ENCODE measurements at regions not wholly inside any gene's neighbourhood (a gene's known extent, or its start where the extent isn't known, plus 50 kb on each side); places are given as distances from the start of the nearest gene placed in this dataset.

DNA sequence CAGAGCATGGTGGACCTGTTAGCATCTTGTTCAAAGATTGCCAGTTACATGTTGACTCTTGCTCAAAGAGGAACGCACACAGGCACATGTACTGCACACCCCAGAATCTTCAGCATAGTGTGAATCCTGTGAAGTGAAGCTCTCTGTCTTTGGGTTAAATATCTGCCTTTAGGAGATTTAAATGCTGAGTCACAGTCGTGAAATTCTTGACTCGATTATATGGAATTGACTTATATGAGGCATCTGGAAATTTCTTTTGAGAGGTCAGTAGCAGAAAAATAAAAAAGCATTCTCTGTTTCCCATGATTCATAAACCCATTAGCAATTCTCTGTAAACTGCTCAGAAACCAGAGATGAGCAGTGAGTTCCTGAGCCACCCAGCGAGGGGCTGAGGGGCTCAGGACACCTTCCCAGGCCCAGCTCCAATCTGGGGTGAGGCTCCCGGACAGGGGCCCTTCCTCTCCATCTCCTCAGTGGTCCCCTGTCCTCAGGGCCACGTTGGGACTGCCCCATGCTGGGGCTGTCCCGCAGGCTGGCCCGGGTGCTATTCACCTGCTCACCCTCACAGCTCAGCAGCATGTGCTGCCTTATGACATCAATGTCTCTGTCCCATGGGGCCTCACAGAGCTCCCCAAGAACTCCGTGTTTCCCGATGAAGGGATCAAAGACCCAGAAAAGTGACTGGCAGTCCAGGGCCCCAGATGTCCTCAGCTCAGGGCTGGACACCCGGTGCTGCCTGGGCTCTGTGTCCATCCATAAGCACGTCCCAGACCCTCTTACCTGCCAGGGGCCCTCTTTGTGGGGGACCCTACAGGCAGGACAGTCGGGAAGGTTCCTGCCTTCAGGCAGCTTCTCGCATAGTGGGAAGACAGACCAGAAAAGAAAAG lies 50.0 kb upstream of the INSIG1 start:
- Histone ChIP-seq H3K79me2 (ENCODE audit: insufficient read depth, low read length) (no peaks in the 10 kb centered on the region), H3K9ac (ENCODE audit: low read length) (no peak overlapping the region), H3K27me3 (ENCODE audit: insufficient read depth, low read length) (no peaks in the 10 kb centered on the region), H2AFZ (ENCODE audit: low read depth, low read length, poor library complexity, severe bottlenecking) (no peak overlapping the region), H3K36me3 (ENCODE audit: control insufficient read depth in 1 of 2, insufficient read depth in 2 of 2, low read length in 2 of 2) (no peaks in the 10 kb centered on the region), H3K4me3 (replicated peaks in 1 of 2; ENCODE audit: low read depth in 1 of 2, low read length in 2 of 2) (no peak overlapping the region), H3K9me3 (ENCODE audit: control insufficient read depth in 1 of 2, insufficient read depth in 1 of 2, low read depth in 1 of 2, low read length in 2 of 2) (no peaks in the 10 kb centered on the region), H3K4me2 (ENCODE audit: low read length) (no peak overlapping the region), H3K9me2 (ENCODE audit: insufficient read depth) (no peaks in the 10 kb centered on the region), H3K27ac (ENCODE audit: low read depth, low read length) (no peak overlapping the region), H3K4me1 (ENCODE audit: control insufficient read depth in 1 of 2, insufficient read depth in 2 of 2, low read length in 2 of 2) (no peaks in the 10 kb centered on the region), H4K20me1 (ENCODE audit: insufficient read depth) (no peaks in the 10 kb centered on the region)
- ChIA-PET RAD21 (ENCODE audit: low non-redundant PET in 1 of 2, low total read pairs in 2 of 2, uncharacterized antibody in 2 of 2, unreplicated experiment in 2 of 2) (no interaction called here), POLR2A (no interaction called here), CTCF (no interaction called here)
- BruUV-seq (replicated peaks), result no TSS peak
- TF ChIP-seq, protein P1, sequence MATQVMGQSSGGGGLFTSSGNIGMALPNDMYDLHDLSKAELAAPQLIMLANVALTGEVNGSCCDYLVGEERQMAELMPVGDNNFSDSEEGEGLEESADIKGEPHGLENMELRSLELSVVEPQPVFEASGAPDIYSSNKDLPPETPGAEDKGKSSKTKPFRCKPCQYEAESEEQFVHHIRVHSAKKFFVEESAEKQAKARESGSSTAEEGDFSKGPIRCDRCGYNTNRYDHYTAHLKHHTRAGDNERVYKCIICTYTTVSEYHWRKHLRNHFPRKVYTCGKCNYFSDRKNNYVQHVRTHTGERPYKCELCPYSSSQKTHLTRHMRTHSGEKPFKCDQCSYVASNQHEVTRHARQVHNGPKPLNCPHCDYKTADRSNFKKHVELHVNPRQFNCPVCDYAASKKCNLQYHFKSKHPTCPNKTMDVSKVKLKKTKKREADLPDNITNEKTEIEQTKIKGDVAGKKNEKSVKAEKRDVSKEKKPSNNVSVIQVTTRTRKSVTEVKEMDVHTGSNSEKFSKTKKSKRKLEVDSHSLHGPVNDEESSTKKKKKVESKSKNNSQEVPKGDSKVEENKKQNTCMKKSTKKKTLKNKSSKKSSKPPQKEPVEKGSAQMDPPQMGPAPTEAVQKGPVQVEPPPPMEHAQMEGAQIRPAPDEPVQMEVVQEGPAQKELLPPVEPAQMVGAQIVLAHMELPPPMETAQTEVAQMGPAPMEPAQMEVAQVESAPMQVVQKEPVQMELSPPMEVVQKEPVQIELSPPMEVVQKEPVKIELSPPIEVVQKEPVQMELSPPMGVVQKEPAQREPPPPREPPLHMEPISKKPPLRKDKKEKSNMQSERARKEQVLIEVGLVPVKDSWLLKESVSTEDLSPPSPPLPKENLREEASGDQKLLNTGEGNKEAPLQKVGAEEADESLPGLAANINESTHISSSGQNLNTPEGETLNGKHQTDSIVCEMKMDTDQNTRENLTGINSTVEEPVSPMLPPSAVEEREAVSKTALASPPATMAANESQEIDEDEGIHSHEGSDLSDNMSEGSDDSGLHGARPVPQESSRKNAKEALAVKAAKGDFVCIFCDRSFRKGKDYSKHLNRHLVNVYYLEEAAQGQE (IDR thresholded peaks at IDR 0.05; ENCODE audit: low read depth), result no peak
- TF ChIP-seq, protein P2, sequence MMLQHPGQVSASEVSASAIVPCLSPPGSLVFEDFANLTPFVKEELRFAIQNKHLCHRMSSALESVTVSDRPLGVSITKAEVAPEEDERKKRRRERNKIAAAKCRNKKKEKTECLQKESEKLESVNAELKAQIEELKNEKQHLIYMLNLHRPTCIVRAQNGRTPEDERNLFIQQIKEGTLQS (IDR thresholded peaks at IDR 0.05), result no peak
- no peak for TF ChIP-seq YY1 (IDR thresholded peaks at IDR 0.05; ENCODE audit: extremely low read depth, insufficient replicate concordance, low read depth, low read length)
- TF ChIP-seq ELF1 (IDR thresholded peaks at IDR 0.05; ENCODE audit: borderline replicate concordance, low read depth), result no peak
- TF ChIP-seq, protein P3, sequence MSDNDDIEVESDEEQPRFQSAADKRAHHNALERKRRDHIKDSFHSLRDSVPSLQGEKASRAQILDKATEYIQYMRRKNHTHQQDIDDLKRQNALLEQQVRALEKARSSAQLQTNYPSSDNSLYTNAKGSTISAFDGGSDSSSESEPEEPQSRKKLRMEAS (IDR thresholded peaks at IDR 0.05), result no peak
- TF ChIP-seq POLR2AphosphoS5 (IDR thresholded peaks at IDR 0.05; ENCODE audit: low read depth, low read length), result no peak
- ATAC-seq (no peak), DNase-seq (ENCODE audit: low read depth, low spot score) (no peak)
- intact Hi-C loops (cut with micrococcal nuclease), result no loop called here
